Endothelial cell of umbilical vein (primary cell): ENCODE measurements at regions not wholly inside any gene's neighbourhood (a gene's known extent, or its start where the extent isn't known, plus 50 kb on each side); places are given as distances from the start of the nearest gene placed in this dataset.

Experiments used
- BruUV-seq: library from RNA; stranded (reverse); fragments of 400-500 nt; replicated peaks from 2 replicates; lab custom pipeline; 2021; lab: Mats Ljungman, UMichigan
- CTCF ChIA-PET: fragments of 300-600, 350-600 bp; sonication (Branson Sonifier 250); formaldehyde crosslinking; loops from one replicate; lab custom pipeline; 2021; ENCODE audit warnings: antibody characterized with exemption, inconsistent platforms; lab: Charles Lee
- POLR2A ChIA-PET: fragments of 300-600, 350-600 bp; sonication (Branson Sonifier 250); formaldehyde crosslinking; loops from one replicate; lab custom pipeline; 2021; ENCODE audit warnings: antibody characterized with exemption, inconsistent platforms; lab: Charles Lee
- DNase-seq: peaks from one replicate; pipeline ENCODE4 v3.0.0-alpha.2; 2011; ENCODE audit warnings: low read depth, low spot score
- FAIRE-seq: peaks from 2 replicates; lab custom pipeline; 2011; peaks lifted over from hg19 to GRCh38; lab: Jason Lieb, UNC
- H2AFZ ChIP-seq: 2 replicates; pipeline ENCODE4 v1.6.0; 2012; ENCODE audit warnings: low read depth, low read length, control low read depth, inconsistent platforms
- H3K27ac ChIP-seq: 2 replicates; pipeline ENCODE4 v1.5.1; 2011; ENCODE audit warnings: low read depth, mild to moderate bottlenecking, control low read depth, low read length, moderate library complexity; ENCODE audit not compliant: insufficient read depth
- H3K27me3 ChIP-seq, 2 experiments: 2 replicates each; pipeline versions ENCODE4 v1.6.0 to v1.6.1; 2011; ENCODE audit warnings: low read length in 2 of 2, mixed read lengths in 1 of 2; ENCODE audit not compliant: control insufficient read depth in 2 of 2, insufficient read depth in 2 of 2
- H3K36me3 ChIP-seq, 2 experiments: 2 replicates in 1 of 2; 3 replicates in 1 of 2; pipeline ENCODE4 v1.5.1; 2011; ENCODE audit warnings: low read length in 2 of 2, mild to moderate bottlenecking in 1 of 2, moderate library complexity in 1 of 2; ENCODE audit not compliant: control insufficient read depth in 2 of 2, insufficient read depth in 2 of 2; ENCODE audit errors: extremely low read depth in 1 of 2
- H3K4me1 ChIP-seq: 3 replicates; pipeline ENCODE4 v1.5.1; 2011; ENCODE audit warnings: mild to moderate bottlenecking, low read length; ENCODE audit not compliant: control insufficient read depth, insufficient read depth; ENCODE audit errors: extremely low read depth
- H3K4me2 ChIP-seq: 2 replicates; pipeline ENCODE4 v1.6.1; 2011; ENCODE audit warnings: low read length, control low read depth, mixed read lengths; ENCODE audit not compliant: insufficient read depth
- H3K4me3 ChIP-seq, 3 experiments: fragments of 200-600 bp in 1 of 3; sonication (generic), shearing (Covaris generic) in 1 of 3; replicated peaks in 1 of 3; 2 replicates each; pipeline ENCODE4 v1.5.1; 2011 to 2016; ENCODE audit warnings: control low read depth in 3 of 3, low read length in 3 of 3, mild to moderate bottlenecking in 2 of 3, inconsistent platforms in 1 of 3, low read depth in 1 of 3, moderate library complexity in 1 of 3; ENCODE audit not compliant: insufficient read depth in 1 of 3
- H3K79me2 ChIP-seq: 2 replicates; pipeline ENCODE4 v1.6.0; 2012; ENCODE audit warnings: low read length, inconsistent platforms; ENCODE audit not compliant: control insufficient read depth, insufficient read depth
- H3K9ac ChIP-seq: replicated peaks from 2 replicates; pipeline ENCODE3; 2011; ENCODE audit warnings: low read length, control low read depth; ENCODE audit not compliant: insufficient read depth; ENCODE audit errors: extremely low read depth
- H3K9me1 ChIP-seq: replicated peaks from 3 replicates; pipeline ENCODE4 v1.6.0; 2011; ENCODE audit warnings: mild to moderate bottlenecking, low read length; ENCODE audit not compliant: control insufficient read depth, insufficient read depth; ENCODE audit errors: extremely low read depth
- H3K9me3 ChIP-seq: replicated peaks from 2 replicates; pipeline ENCODE4 v1.5.1; 2012; ENCODE audit warnings: low read length, inconsistent platforms; ENCODE audit not compliant: control insufficient read depth, insufficient read depth
- H4K20me1 ChIP-seq: replicated peaks from 2 replicates; pipeline ENCODE3; 2011; ENCODE audit warnings: mild to moderate bottlenecking, low read length; ENCODE audit not compliant: control insufficient read depth, insufficient read depth; ENCODE audit errors: extremely low read depth
- CTCF ChIP-seq, 2 donors: IDR thresholded peaks; 1 replicate in 1 of 2; 2 replicates in 1 of 2; pipeline ENCODE4 v1.5.1; 2011; ENCODE audit warnings: low read length in 2 of 2, mild to moderate bottlenecking in 2 of 2, moderate library complexity in 2 of 2, control low read depth in 1 of 2, inconsistent platforms in 1 of 2, low read depth in 1 of 2; ENCODE audit not compliant: insufficient read depth in 1 of 2; ENCODE audit errors: extremely low read depth in 1 of 2
- EZH2 ChIP-seq: IDR thresholded peaks from 2 replicates; pipeline ENCODE4 v1.6.1; 2012; ENCODE audit warnings: borderline replicate concordance, low read depth, mild to moderate bottlenecking, moderate library complexity, low read length, inconsistent platforms; ENCODE audit not compliant: severe bottlenecking
- FOS ChIP-seq: IDR thresholded peaks from 2 replicates; pipeline ENCODE4 v1.6.1; 2011; ENCODE audit warnings: mild to moderate bottlenecking, low read length, moderate library complexity, borderline replicate concordance; ENCODE audit not compliant: insufficient read depth
- GATA2 ChIP-seq: IDR thresholded peaks from 2 replicates; pipeline ENCODE4 v1.7.0; 2011; ENCODE audit warnings: low read depth, mild to moderate bottlenecking, moderate library complexity, mixed read lengths, low read length; ENCODE audit not compliant: insufficient read length, insufficient read depth
- JUN ChIP-seq: IDR thresholded peaks from 2 replicates; pipeline ENCODE4 v1.6.1; 2011; ENCODE audit warnings: borderline replicate concordance, low read depth; ENCODE audit not compliant: insufficient read length, insufficient read depth
- MAX ChIP-seq: IDR thresholded peaks from 2 replicates; pipeline ENCODE4 v1.6.1; 2011; ENCODE audit not compliant: insufficient read depth, insufficient read length
- MYC ChIP-seq: IDR thresholded peaks from one replicate; pipeline ENCODE4 v1.6.1; 2011; ENCODE audit warnings: mild to moderate bottlenecking, low read depth, low read length
- POLR2A ChIP-seq: IDR thresholded peaks from 2 replicates; pipeline ENCODE4 v1.6.1; 2012; ENCODE audit warnings: low read depth, mild to moderate bottlenecking, control low read depth, low read length
- POLR2AphosphoS5 ChIP-seq: IDR thresholded peaks from 2 replicates; pipeline ENCODE4 v1.6.1; 2012; ENCODE audit warnings: low read depth, mild to moderate bottlenecking, control low read depth, low read length, moderate library complexity; ENCODE audit not compliant: insufficient read depth
- dilution Hi-C: fragments of 300-500 bp; cut with MboI; formaldehyde crosslinking; loops from one replicate; pipeline ENCODE4 v1.15.0; 2019; ENCODE audit warnings: low sequenced_read_pairs; ENCODE audit not compliant: extremely low pct_ligation_motif_present
- intact Hi-C: fragments of 100-400 bp; cut with micrococcal nuclease; formaldehyde crosslinking; loops from one replicate; pipeline ENCODE4 v1.10.0; 2022

GRCh38 chr3:80190051-80190450 is 422.3 kb upstream of the ROBO1 start:
- intact Hi-C loops (loop anchor here (1.0 to 10.0 kb wide), 9 partner anchors 103 to 917 kb away; no protein-coding TSS in a partner anchor), dilution Hi-C loops (no loop called here)
- peaks cover 46% of the 10 kb centered on the region for H3K4me1 ChIP-seq
- no peaks in the 10 kb centered on the region for H3K27me3 ChIP-seq
- no peak overlapping the region for H2AFZ ChIP-seq
- H3K27ac ChIP-seq, result peak overlapping the region; percentile 94
- DNase-seq, result peak; percentile 99
- H3K4me3 ChIP-seq, result peak overlapping the region in 1 of 3 experiments; percentile 30
- CTCF ChIA-PET, result interaction anchor here (1.0 to 1.1 kb wide), 2 partner anchors 487 to 499 kb away, joined by 4 to 5 read pairs; no protein-coding TSS in a partner anchor
- peak overlapping the region; percentile 88 for H3K9ac ChIP-seq
- H3K9me3 ChIP-seq, result no peaks in the 10 kb centered on the region
- BruUV-seq, result no TSS peak
- peak; percentile 90 for FAIRE-seq
- H3K79me2 ChIP-seq, result no peaks in the 10 kb centered on the region
- POLR2A ChIA-PET, result no interaction called here
- H4K20me1 ChIP-seq, result no peaks in the 10 kb centered on the region
- H3K36me3 ChIP-seq, result no peaks in the 10 kb centered on the region
- peak; percentile 36 for TF ChIP-seq POLR2A
- TF ChIP-seq POLR2AphosphoS5, result peak; percentile 86
- TF ChIP-seq GATA2, result peak; percentile 86
- TF ChIP-seq EZH2, result no peak
- TF ChIP-seq FOS, result peak; percentile 89
- no peak for TF ChIP-seq CTCF (IDR thresholded peaks at IDR 0.05; ENCODE audit: extremely low read depth in 1 of 2, insufficient read depth in 1 of 2, low read depth in 1 of 2, low read length in 2 of 2)
- TF ChIP-seq MAX, result no peak
- peak; percentile 88 for TF ChIP-seq JUN
- no peak for TF ChIP-seq MYC
- H3K9me1 ChIP-seq, result no peaks in the 10 kb centered on the region
- H3K4me2 ChIP-seq, result peak overlapping the region; percentile 79
